ENCODE measurements at regions not wholly inside any gene's neighbourhood (a gene's known extent, or its start where the extent isn't known, plus 50 kb on each side); places are given as distances from the start of the nearest gene placed in this dataset.

DNA sequence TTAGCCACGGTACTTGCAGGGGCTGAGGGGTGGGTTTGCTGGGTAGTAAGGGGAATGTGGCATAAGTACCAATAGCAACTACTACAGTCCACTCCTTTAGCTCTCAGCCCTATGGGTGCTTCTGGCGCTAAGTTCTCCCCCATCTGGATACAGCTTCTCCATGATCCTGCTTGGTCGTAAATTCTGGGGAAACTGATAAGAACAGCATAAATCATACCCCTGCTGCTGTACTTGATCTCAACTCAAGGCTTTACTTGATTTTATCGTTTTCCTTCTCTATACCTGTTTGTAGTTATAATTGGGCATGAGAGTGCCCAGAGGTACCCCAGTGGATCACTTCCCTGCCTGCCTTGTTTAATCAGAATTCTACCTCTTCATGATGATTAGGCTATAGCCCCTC, 331.4 kb downstream of the PMP22 start:
- TF ChIP-seq, protein P1, sequence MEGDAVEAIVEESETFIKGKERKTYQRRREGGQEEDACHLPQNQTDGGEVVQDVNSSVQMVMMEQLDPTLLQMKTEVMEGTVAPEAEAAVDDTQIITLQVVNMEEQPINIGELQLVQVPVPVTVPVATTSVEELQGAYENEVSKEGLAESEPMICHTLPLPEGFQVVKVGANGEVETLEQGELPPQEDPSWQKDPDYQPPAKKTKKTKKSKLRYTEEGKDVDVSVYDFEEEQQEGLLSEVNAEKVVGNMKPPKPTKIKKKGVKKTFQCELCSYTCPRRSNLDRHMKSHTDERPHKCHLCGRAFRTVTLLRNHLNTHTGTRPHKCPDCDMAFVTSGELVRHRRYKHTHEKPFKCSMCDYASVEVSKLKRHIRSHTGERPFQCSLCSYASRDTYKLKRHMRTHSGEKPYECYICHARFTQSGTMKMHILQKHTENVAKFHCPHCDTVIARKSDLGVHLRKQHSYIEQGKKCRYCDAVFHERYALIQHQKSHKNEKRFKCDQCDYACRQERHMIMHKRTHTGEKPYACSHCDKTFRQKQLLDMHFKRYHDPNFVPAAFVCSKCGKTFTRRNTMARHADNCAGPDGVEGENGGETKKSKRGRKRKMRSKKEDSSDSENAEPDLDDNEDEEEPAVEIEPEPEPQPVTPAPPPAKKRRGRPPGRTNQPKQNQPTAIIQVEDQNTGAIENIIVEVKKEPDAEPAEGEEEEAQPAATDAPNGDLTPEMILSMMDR (IDR thresholded peaks at IDR 0.05), result no peak
- no peak for TF ChIP-seq POLR2A (IDR thresholded peaks at IDR 0.05)
